ENCODE measurements at regions not wholly inside any gene's neighbourhood (a gene's known extent, or its start where the extent isn't known, plus 50 kb on each side); places are given as distances from the start of the nearest gene placed in this dataset.
A peak's percentile ranks its signal among the peaks of the same experiment; 100 is the strongest.
"Not testable (repeated sequence)": the region's sequence is repeated elsewhere in the genome, so short reads cannot be mapped to it uniquely, and the experiment has no call there.

DNA sequence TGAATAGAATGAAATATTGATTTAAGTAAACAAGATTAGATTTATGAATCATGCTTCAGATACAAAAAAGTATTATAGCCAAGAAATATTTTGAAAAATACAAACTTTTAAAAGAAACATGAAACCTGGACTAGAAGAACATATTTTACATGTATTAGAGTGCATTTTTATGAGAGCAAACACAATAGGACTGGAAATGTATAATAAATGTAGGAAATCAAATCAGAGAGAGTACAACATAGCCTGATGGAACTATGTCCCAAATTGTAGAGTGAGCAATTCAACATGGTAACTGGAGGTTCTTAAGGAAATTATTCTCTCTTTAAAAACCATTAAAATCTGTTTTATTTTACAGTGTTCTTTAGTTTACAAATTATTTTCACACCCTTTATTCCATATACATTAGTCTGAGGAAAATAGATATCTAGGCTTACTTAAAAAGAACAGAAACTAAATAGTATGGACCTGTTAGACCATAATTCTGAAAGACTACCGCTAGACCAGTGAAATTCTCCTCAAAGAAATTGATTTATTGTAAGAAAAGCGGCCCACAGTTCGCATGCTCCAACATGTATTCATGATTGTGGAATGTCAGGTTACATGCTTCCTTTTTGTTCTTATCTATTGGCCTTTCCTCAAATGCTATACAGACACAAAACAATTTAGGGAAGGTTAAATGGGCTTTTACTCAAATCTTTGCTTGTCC, 1526.5 kb upstream of the SLC10A2 start:
- DNase-seq (ENCODE audit: low read depth, low spot score) = no peak

- DNase-seq (ENCODE audit: low read depth, low spot score) = peak; percentile 78
Measured at GRCh38 chr13:104592127-104592526, 1525.9 kb upstream of the SLC10A2 start.

DNA sequence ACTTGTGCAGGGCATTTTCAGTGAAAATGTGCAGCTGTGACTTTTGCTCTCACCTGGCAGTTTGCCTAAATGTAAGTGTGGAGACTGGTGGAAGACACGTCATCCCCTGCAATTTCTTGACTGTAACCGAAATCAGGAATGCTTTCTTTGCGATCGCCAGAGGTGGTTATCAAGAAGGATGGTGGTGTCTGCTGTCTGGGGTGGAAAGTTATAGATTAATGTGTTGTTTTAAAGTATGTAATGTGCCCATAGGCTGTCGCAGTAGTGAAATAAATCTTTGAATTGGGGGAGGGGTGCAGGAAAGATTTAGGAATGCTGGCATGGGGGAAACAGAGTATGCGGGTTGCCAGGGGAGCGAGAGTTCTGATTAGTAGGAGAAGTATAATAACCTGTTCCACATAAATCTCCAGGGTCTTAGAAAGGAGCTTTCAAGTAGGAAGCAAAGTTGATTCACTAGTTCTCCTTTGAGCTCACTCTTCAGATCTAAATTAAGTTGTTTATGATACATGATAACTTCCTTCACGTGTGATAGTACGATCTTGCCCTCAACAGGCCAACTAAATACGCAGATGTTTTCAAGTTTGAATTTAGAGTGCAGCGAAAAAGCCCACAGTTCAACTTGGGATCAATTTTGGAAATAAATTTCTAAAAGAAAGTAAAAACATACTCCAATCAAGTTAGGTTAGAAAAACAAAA, 1520.0 kb upstream of the SLC10A2 start:
- DNase-seq (ENCODE audit: low read depth, low spot score) = no peak

- no peak for DNase-seq (ENCODE audit: low read depth, low spot score)
Measured at GRCh38 chr13:104584481-104584880, 1518.3 kb upstream of the SLC10A2 start.

- DNase-seq (ENCODE audit: low read depth, low spot score) = no peak
Measured at GRCh38 chr13:104580931-104581330, 1514.7 kb upstream of the SLC10A2 start.

DNA sequence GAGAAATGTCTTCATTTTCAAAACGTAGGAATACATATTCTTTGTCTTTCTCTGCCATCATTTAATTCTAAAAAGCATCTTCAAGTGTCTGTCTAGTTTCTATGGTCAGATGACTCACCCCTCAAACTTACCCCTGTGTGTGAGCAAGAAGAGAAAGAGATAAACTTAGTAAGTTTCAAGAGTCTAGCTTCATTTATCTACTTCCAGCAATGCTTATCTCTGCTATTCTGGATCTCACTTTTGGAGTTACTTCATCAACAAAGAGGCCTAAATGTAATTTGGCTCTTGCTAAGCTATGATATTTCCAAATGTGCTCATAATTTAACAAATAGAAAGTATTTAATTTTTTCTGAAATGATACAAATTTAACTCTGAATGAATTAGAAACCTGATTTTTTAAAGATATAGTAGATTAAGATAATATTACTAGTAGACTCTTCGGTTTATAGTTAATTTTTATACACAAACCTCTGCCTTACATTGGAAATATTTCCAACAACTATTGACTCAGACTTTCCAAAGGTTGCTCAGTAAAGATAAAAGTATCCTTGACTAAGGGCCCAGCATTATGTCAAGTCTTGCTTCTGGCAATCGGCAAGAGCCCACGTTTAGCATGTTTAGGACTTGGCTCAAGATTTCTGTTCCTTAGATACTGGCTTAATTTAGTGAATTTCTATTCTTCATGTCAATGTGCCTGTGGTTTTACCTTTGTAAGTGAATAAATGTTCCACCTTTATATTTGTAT, 1511.0 kb upstream of the SLC10A2 start:
- DNase-seq (ENCODE audit: low read depth, low spot score) = no peak

DNA sequence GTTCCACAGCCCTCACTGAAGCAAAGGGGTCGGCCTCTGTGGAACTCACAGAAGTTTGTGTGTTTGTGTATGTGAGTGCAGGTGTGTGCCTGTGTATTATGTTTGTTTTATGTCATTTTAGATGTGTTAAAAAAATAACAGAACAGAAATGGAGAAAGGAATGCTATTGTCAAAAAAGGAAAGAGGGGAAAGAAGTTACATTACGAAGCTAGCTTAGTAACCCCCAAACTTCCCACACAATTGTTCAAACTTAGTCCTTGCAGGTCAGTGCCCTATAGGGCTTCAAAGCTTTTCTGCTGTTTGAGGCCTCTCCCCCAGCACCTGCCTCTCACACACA, 1505.6 kb upstream of the SLC10A2 start:
- no peak for DNase-seq (ENCODE audit: low read depth, low spot score)

DNA sequence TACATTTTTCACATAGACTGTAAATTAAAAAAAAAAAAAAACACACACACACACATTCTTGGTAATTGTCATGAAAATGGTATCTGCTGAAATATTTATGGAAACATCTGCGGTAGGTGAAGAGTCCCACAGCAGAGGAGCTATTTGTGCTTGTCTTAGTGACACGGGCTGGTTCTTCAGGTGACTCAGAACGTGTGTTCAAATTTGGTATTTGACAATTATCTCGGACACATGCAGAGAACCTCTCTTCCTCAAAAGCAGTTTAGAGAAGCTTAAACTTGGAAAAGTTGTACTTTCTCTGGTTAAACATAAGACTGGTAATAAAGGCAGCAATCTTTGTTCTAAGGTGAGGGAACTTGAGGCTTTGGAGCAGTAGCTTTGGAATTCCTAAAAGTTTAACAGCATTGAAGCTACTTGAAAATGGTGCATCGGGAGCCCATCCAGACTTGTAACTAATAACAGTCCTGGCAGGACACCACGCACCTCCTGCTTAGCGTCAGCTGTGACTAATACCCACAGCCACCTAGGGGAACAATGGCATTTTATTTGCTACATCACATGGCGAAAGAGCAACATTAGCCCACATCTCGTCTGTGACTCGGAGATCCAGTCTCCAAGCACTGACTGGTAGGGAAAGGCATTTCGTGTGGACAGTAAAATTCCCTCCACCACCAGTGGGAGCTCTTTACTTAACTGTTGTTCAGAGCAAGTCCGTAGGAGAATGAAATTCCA, 1505.1 kb upstream of the SLC10A2 start:
- peak; percentile 97 for DNase-seq (ENCODE audit: low read depth, low spot score)

DNA sequence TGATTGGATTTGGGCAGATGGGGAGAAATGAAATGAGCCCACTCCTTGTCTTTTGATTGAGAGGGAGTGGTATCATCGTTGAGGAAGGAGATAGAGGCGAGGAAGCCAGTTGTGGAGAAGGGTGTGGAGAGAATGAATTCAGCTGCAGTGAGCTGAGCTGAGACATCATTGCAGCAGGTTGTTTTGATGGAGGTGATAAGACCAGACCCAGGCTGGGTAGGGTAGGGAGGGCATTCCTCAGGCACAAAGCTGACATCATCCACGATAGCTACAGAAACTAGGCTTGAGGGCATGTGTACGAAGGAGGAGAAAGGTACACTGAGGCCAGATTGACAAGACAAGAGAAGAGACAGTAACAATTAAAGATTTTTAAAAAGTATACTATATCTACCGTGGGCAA, 1500.9 kb upstream of the SLC10A2 start:
- DNase-seq (ENCODE audit: low read depth, low spot score) = no peak

GRCh38 chr13:104565888-104566287, 1499.7 kb upstream of the SLC10A2 start:
- no peak for DNase-seq (ENCODE audit: low read depth, low spot score)

- no peak for DNase-seq (ENCODE audit: low read depth, low spot score)
Measured at GRCh38 chr13:104553896-104554295, 1487.7 kb upstream of the SLC10A2 start.

DNA sequence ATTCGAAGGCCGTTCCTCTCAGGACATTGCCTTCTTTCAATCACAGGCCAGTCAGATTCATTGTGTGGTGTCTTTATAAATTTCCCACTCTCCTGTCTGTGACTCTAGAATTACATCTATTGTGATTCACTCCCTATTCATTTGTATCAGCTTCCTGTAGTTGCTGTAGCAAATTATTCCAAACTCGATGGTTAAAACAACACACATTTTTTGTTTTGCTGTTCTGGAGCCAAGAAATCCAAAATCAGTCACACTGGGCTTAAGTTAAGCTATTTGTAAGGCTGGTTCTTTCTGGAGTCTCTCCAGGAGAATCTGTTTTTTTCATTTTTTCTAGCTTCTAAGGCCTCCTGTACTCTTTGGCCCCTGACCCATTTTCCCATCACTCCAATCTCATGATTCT, 1487.0 kb upstream of the SLC10A2 start:
- DNase-seq (ENCODE audit: low read depth, low spot score) = peak; percentile 79

DNA sequence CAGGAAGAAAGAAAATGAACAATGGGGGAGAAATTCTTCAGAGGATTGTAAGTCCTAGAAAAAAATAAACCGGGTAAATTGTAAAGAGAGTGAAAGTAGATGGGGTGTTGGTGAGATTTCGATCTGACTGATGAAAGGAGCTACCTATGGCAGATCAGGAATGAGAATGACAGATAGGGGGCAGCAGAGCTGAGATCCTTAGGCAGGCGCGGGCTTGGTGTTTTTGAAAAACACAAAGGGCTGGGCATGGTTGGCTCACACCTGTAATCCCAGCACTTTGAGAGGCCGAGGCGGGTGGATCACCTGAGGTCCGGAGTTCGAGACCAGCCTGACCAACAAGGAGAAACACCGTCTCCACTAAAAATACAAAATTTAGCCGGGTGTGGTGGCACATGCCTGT, 1468.6 kb upstream of the SLC10A2 start:
- DNase-seq (ENCODE audit: low read depth, low spot score) = no peak

DNA sequence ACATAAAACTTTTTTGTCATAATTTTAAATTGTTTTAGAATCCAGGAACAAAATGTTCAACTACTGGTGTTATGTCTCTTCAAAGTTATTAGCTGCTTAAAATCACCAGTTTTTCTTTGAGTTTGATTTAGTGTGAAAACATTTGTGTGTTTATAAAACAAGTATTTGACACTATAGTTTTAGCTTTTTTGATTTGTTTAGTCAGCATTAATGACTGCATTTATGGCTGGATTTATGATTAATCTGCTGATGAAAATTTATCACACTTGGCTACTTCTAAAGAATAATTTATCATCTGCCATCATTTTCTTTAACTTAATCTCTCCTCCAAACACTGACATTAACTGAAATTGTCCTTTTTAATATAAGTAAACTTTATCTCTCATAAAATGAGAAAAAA, 1465.9 kb upstream of the SLC10A2 start:
- DNase-seq (ENCODE audit: low read depth, low spot score) = no peak

DNA sequence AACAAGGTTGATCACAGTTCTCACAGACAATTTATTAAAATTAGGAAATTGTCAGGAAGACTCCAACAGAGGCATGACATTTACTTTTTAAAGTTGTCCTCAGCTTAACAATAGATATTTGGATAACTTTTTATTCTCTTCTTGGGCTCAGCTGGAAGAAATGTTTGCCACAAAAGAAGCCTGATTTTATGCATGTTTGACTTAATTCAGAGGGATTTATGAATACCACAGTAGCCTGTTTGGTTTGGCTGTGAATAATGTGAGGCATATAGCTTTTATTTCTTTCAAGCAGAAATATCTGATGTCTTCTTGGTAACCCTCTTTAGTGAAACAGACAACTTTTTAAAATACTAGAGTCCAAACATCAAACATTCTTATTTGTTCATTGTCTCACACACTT, 1464.5 kb upstream of the SLC10A2 start:
- DNase-seq (ENCODE audit: low read depth, low spot score) = peak; percentile 67

GRCh38 chr13:104526561-104526960, 1460.3 kb upstream of the SLC10A2 start:
- no peak for DNase-seq (ENCODE audit: low read depth, low spot score)

GRCh38 chr13:104525467-104525866, 1459.2 kb upstream of the SLC10A2 start:
- DNase-seq (ENCODE audit: low read depth, low spot score) = no peak

DNA sequence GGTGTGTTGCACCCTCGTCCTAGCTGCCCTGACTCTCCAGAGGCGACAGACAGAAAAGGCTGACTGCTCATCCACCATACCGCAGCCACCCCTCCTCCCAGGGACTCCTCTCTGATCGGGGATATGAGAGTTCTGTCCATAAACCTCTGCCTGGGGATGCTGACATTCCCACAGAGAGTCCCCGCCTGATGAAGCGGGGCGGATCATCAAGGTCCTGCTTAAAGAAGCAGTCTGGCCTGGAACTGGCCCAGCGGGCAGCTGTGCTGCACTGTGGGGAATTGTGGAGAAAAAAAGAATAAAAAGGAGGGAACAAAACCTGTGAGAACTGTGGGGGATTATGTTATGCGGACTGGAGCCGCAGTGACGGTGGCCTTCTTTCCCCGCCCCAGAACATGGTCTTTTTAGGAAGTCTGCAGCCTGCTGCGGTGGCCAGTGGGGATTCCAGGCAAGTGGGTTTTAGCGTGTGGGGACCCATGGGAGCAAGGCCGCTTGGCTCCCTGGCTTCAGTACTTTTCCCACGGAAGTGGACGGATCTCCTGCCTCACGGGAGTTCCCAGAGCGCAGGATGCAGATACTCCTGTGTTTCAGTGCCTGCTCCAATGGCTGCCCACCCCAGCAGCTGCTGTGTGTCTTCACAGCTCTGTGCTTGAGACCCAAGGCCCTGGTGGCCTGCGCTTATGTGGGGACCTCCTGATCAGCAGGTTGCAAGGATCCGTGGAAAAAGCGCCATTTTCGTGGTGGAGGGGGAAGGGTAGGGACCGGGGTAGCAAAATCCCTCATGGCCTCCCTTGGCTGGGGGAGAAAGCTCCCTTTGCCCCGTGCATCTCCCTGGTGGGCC, 1456.2 kb upstream of the SLC10A2 start:
- no peak for DNase-seq (ENCODE audit: low read depth, low spot score)

- DNase-seq (ENCODE audit: low read depth, low spot score) = no peak
Measured at GRCh38 chr13:104510422-104510821, 1444.2 kb upstream of the SLC10A2 start.

- DNase-seq (ENCODE audit: low read depth, low spot score) = not testable (repeated sequence)
Measured at GRCh38 chr13:104493502-104493901, 1427.3 kb upstream of the SLC10A2 start.

DNA sequence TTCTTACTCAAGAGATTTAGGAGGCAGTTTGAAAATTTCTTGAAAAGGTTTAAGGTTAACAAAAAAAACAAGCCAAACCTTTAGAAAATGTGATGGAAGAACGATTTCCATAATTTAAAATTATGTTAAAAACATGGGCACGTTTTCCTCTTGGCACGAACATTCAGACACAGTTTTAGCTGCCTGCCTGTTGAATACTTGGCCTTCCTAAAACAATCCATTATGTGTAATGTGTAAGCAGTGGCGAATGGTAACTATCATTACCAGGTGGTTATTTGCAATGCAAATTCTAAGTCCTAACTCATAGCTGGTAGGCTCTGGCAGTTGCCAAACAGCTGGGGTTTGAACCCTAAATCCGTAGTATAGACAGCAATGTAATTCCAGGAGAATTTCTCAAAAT, 1425.7 kb upstream of the SLC10A2 start:
- no peak for DNase-seq (ENCODE audit: low read depth, low spot score)
